ENCODE measurements at regions not wholly inside any gene's neighbourhood (a gene's known extent, or its start where the extent isn't known, plus 50 kb on each side); places are given as distances from the start of the nearest gene placed in this dataset.

- DNase-seq (ENCODE audit: low read depth, low spot score): no peak
Measured at GRCh38 chr6:139494376-139494990, 120.0 kb upstream of the CITED2 start.

GRCh38 chr6:139490482-139490881 lies 116.0 kb upstream of the CITED2 start:
- DNase-seq (ENCODE audit: low read depth, low spot score): no peak

GRCh38 chr6:139486476-139486799 lies 112.0 kb upstream of the CITED2 start:
- DNase-seq (ENCODE audit: low read depth, low spot score): no peak

- DNase-seq (ENCODE audit: low read depth, low spot score): no peak
Measured at GRCh38 chr6:139485742-139486475, 111.5 kb upstream of the CITED2 start.

GRCh38 chr6:139485185-139485584 lies 110.7 kb upstream of the CITED2 start:
- DNase-seq (ENCODE audit: low read depth, low spot score): no peak

- no peak for DNase-seq (ENCODE audit: low read depth, low spot score)
Measured at GRCh38 chr6:139483079-139483478, 108.6 kb upstream of the CITED2 start.

GRCh38 chr6:139482287-139482686 lies 107.8 kb upstream of the CITED2 start:
- no peak for DNase-seq (ENCODE audit: low read depth, low spot score)

GRCh38 chr6:139480356-139481165 lies 106.1 kb upstream of the CITED2 start:
- DNase-seq (ENCODE audit: low read depth, low spot score): no peak

GRCh38 chr6:139479433-139480222 lies 105.2 kb upstream of the CITED2 start:
- DNase-seq (ENCODE audit: low read depth, low spot score): no peak

- no peak for DNase-seq (ENCODE audit: low read depth, low spot score)
Measured at GRCh38 chr6:139475646-139476045, 101.2 kb upstream of the CITED2 start.

- DNase-seq (ENCODE audit: low read depth, low spot score): no peak
Measured at GRCh38 chr6:139475241-139475640, 100.8 kb upstream of the CITED2 start.

GRCh38 chr6:139474145-139475108 lies 100.0 kb upstream of the CITED2 start:
- no peak for DNase-seq (ENCODE audit: low read depth, low spot score)

GRCh38 chr6:139473731-139474130 lies 99.3 kb upstream of the CITED2 start:
- DNase-seq (ENCODE audit: low read depth, low spot score): no peak

- no peak for DNase-seq (ENCODE audit: low read depth, low spot score)
Measured at GRCh38 chr6:139473231-139473701, 98.8 kb upstream of the CITED2 start.

GRCh38 chr6:139472351-139473015 lies 98.0 kb upstream of the CITED2 start:
- DNase-seq (ENCODE audit: low read depth, low spot score): no peak

- DNase-seq (ENCODE audit: low read depth, low spot score): no peak
Measured at GRCh38 chr6:139470997-139471396, 96.5 kb upstream of the CITED2 start.

GRCh38 chr6:139468178-139468819 lies 93.9 kb upstream of the CITED2 start:
- DNase-seq (ENCODE audit: low read depth, low spot score): no peak

GRCh38 chr6:139457476-139457875 lies 83.0 kb upstream of the CITED2 start:
- no peak for DNase-seq (ENCODE audit: low read depth, low spot score)

GRCh38 chr6:139452148-139452876 lies 77.9 kb upstream of the CITED2 start:
- no peak for DNase-seq (ENCODE audit: low read depth, low spot score)
